MM.1S (cell line): ENCODE measurements at regions not wholly inside any gene's neighbourhood (a gene's known extent, or its start where the extent isn't known, plus 50 kb on each side); places are given as distances from the start of the nearest gene placed in this dataset.

ENCODE experiments used
- CTCF ChIP-seq: fragments of 300-600 bp; sonication (generic); IDR thresholded peaks from 2 replicates; pipeline ENCODE4 v1.5.1; 2016; ENCODE audit warnings: antibody characterized with exemption, low read length, mixed read lengths
- EZH2 ChIP-seq: fragments of 300-600 bp; sonication (generic); optimal IDR thresholded peaks from 2 replicates; pipeline ENCODE3; 2017; ENCODE audit warnings: low read depth, mild to moderate bottlenecking, antibody characterized with exemption, low read length, mixed read lengths
- EZH2phosphoT487 ChIP-seq: fragments of 300-600 bp; sonication (generic); IDR thresholded peaks from 2 replicates; pipeline ENCODE4 v1.6.1; 2018; ENCODE audit warnings: antibody characterized with exemption, low read length

GRCh38 chr14:85416771-85417170 is 113.2 kb upstream of the FLRT2 start:
- TF ChIP-seq CTCF: no peak
- TF ChIP-seq EZH2: no peak
- TF ChIP-seq EZH2phosphoT487: no peak
